LHCN-M2 (cell line): ENCODE measurements at regions not wholly inside any gene's neighbourhood (a gene's known extent, or its start where the extent isn't known, plus 50 kb on each side); places are given as distances from the start of the nearest gene placed in this dataset.

ENCODE experiments used
- DNase-seq: peaks from one replicate; pipeline ENCODE4 v3.0.0-alpha.2; 2012; ENCODE audit warnings: low read depth

DNA sequence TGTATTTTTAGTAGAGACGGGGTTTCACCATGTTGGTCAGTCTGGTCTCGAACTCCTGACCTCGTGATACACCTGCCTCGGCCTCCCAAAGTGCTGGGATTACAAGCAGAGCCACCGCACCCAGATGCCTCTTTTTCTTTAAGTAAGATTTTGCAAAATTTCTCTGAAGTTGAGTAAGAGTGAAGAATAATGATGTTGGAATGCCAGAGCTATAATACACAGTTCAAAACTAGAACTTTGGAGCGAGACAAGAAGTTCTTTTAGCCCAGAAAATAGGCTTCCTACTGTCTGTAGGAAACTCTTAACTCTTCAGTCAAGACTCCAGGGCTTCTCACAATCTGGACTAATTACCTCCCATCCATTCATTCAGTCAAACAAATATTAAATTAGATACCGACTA is 51.4 kb downstream of the MARCHF4 start:
- DNase-seq, result no peak

DNA sequence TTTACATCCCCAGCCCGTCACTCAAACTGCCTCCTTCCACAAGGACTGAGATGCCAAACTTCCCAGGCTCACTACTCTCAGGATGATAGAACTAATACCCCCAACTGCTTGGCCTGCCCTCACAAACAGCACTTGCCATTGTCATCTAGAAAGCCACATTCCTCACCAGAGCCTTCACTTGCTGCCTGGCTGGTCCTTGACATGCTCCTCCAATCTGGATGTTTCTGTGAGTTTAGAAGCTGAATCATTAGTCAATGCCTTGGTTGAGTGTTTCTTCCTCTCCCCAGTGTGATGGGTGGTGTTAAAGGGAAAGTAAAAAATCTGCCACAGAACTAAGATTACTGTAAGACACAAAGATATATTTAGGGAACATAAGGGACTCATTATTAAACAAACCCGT is 52.5 kb downstream of the MARCHF4 start:
- no peak for DNase-seq

DNA sequence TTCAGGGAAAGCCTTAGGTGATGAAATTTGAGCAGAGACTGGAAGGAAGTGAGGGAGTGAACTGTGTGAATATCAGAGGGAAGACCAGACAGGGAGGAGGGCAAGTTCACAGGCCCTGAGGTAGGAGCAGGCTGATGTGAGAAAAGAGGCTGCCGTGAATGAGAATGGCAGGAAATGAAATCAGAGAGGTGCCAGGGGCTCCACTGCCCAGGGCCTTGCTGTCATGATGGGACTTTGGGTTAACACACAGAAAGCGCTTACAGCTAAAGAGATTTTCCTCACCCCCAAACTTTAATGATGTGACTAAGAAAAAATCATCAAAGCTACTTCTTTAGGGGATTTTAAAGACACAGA is 53.8 kb downstream of the MARCHF4 start:
- no peak for DNase-seq

DNA sequence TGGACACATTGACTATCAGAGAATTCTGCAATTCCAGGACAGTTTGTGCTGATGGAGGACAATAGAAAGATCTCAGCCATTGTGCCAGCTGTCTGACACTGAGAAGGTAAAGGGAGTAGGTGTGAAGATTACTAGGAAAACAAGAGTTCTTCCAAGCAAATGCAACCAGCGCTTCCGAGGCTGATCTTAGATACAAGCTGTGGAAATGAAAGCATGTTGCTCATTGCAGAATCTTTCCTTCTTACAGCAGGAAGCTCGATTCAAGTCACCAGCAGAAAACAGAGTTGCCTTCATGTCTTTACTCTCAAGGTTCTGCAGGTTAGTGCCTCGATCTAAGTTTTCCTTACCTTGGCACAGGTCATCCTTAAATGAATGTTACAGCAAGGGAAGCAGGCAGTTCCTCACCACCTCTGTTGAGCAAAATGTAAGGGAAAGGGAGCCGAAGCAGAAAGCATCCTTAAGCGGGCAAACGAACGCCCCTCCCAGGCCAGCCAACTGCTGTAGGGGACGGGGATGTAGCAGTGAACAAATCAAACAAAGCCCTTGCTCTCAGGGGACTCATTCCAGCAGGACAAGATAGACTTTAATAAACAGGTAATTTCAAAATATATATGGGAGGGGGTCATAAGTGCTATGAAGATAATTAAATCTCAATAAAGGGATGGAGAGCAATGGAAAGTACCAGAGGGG is 54.3 kb downstream of the MARCHF4 start:
- DNase-seq, result no peak

DNA sequence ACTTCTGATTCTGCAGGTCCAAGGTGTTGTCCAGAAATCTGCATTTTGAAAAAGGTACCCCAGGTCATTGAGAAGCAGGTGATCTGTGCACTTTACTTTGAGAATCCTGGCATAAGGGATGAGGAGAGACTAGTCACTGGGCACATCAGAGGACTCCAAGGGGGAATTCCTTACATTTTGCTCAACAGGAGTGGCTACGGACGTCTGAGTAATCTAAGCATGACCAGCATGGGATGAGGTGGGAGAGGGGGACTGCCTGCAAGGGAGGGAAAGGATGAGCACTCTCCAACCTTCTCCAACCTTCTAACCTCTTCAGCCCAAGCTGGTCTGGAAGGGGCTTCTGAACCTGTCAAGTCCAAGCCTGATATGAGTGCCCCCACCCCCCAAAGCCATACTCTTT is 55.5 kb downstream of the MARCHF4 start:
- peak; percentile 35 for DNase-seq

DNA sequence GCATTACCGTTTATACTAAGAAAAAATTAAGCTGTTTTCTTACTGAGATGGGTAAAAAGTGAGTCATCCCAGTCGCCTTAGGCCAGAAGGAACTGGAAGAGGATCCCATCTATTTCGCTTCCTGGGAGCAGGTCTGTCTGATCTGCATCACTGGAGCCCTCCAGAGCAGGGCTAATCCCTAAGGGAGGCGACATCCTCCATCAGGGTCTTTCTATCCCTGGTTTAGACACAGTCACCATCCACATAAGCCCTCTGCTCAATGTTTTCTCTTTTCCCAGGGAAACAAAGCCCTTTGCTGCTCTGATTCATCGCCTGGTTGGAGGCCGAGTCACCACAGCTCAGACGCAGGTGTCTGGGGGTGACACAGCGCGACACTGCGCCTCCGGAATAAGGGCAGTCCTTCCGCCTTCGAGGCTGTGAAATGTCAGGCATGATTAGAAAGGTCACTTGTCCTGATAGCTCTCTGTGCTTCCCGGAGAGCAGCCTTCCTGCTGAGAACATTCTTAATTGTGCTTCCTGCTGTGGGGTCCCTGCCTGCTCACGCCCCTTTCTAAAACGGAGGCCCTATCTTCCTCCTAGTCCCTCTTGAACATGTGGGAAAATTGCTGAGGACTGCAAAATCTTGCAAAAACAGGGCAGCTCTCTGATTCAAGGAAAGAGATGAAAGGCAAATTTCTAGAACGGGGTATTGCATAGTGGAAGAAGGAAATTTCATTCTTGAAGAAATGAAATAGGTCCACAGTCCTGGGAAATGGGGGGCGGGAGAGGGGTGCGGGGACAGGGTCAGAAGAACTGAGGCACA is 56.3 kb downstream of the MARCHF4 start:
- peak; percentile 69 for DNase-seq

DNA sequence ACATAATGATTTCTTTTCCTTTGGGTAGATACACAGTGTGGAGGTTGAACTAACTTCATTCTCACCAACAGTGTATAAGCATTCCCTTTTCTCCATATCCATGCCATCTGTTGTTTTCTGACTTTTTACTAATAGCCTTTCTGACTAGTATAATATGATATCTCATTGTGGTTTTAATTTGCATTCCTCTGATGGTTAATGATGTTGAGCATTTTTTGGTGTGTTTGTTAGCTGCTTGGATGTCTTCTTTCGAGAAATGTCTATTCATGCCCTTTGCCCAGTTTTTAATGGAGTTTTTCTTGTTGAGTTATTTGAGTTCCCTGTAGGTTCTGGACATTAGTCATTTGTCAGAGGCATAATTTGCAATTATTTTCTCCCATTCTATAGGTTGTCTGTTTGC is 59.8 kb downstream of the MARCHF4 start:
- peak; percentile 66 for DNase-seq

DNA sequence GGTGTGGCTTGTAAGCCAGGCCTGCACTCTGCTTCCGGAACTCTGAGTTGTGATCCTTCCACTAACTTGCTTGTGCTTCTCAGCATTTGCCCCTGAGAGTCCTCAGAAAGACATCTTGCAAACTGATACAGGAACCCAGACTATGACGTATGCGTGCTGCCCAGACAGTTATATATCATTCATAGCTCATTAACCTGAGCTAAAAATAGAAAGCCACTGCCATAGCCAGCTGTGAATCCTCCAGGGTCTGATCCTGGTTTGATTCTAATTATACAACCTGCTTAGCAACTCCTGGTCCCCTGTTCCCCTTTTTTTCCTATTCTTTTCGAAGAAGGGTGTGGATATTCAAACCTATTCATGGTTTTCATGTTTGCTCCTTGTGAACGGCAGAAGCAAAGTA is 63.7 kb downstream of the MARCHF4 start:
- DNase-seq, result no peak

DNA sequence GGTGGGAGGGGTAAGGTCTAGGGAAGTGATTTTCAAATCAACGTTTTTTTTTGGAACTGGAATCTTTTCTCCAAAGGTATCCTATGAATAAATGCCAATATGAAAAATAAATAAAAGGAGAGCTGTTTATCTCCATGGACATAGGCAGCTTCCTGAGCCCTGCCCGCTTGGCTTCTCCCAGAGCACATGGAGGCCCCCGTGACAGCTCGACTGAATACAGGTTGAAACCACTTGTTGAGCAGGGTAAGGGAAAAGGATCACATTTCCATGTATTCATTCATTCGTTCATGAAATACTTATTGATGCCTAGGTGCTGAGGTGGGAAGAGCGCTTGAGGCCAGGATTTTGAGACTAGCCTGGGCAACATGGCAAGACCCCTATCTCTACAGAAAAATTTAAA is 64.8 kb downstream of the MARCHF4 start:
- DNase-seq, result no peak

DNA sequence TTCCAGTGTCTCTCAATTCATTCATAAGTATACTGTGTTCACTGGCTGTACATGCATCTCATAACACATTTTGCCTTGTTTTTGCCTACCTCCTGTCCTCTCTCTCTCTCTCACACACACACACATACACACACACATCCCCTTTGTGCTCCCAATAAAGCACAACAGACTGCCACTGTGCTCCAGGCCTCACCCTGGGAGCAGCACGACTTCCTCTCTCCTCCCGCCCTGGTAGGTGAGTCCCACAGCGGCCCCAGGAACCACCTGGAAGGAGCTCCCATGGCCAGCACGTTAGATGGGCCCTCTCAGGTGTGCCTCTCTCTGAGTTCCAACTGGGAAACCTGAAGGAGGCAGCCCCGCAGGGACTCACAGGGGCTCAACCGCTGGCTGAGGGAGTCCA is 65.4 kb downstream of the MARCHF4 start:
- DNase-seq, result no peak

DNA sequence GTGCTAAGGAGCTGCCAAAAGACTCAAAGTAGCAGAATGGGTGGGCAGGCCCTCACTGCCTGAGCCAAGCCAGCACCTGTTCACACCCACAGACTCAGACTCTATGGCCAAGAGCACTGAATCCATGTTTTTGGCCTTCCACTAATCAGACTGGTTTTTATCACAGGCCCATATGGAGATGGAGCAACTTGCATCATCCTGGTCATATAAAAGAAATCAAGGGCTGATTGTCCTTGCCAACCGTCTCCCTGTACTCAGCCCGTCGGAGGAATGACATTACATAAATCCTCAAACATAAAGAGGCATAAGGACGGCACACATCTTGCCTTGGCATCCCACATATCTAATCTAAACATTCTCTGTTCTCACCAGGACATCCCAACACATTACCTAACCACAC is 66.7 kb downstream of the MARCHF4 start:
- no peak for DNase-seq

DNA sequence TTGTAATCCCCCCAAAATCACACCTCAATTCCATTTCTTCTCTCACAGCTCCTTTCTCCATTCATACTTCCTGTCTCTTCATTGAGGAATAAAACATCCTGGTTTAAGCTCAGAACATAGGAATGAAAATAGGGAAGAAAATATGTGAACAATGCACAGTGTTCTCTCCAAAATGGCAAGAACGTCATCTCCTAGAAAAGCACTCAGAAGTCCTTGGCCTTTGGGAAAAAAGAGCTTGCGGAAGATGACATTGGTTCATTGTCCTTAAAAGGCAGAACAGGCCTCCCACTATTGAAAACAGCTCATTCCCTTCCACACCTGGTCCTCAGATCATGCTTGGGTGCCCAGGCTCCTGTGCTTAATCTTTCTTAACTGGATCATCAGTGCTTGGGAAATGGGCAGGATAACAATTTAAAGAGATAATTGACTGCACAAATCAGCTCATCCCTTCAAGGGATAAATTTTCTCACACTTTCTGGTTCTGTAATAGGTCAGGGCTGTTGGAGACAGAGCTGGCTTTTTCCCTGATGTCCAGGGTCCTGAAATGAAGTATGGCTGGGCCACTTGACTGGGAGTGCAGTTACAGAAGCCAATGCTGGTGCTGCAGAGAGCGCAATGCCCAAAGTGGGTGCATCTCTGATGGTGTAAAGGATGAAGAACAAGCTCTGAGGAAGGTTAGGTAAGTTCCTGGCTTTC is 69.2 kb downstream of the MARCHF4 start:
- peak; percentile 38 for DNase-seq

DNA sequence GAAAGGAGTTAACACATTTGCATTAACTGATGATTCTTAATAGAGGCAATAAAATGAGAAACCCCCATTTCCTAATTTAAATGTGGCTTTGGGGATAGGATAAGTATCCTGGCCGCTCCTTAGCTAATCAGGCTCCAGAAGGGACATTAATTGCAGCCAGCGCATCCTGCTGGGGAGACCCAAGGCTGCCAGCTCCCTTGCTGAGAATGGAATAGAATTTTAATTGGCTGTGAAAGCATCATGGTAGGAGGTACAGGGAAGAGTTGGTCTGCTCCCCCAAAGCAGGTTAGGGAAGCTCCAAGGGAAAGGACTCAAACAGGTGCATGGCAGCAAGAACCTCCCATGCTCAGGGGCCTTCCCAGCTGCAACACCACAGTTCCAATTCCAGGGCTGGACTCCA is 71.4 kb downstream of the MARCHF4 start:
- DNase-seq, result no peak

DNA sequence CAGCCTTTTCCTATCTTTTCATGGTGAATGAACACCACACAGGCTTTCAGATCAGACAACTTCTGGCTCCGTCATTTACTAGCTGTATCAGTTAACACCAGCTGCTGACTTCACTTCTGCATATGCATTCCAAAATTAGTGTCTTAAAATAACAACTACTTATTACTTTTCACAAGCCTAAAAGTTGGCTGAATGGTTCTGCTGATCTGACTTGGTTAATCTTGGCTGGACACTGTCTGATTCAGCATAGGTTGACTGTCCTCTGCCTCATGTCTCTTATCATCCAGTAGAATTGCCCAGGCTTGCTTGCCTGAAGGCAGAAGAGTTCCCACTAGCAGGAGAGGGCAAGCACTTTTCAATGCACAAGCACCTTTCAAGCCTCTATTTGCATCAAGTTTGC is 72.7 kb downstream of the MARCHF4 start:
- DNase-seq, result peak; percentile 66

DNA sequence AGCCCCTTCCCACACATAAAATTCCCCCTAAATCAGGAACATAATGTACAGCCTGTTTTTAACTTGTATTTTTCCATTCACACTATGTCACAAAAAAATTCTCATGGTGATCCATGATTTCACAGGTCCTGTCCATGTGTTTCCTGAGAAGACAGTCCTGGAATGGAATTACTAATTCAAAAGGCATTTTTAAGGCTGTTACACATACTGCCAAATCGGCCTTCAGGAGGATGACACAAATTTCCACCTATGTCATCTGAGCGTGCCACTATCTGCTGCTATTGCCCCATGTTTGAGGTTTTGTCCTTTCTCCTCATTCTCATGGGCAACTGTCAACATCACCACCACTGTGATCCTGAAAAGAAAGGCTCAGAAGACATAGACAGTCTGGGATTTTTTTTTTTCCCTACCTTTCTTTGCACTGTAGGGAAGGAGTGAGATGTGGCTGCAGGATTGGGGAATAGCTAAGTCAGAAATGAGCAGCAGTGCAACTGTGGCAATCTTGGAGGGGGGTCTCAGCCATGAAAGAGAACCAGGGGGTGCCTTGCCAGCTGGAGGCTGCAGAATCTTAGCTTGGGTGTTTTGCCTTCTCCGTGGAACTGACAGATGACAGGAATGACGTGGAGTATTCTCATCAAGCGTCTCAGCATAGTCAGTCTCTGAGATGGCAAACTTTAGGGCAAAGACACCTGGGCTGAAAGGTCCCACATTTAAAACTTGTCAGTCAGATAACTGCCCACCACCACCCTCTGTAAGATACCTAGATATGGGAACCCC is 73.4 kb downstream of the MARCHF4 start:
- DNase-seq, result peak; percentile 68

DNA sequence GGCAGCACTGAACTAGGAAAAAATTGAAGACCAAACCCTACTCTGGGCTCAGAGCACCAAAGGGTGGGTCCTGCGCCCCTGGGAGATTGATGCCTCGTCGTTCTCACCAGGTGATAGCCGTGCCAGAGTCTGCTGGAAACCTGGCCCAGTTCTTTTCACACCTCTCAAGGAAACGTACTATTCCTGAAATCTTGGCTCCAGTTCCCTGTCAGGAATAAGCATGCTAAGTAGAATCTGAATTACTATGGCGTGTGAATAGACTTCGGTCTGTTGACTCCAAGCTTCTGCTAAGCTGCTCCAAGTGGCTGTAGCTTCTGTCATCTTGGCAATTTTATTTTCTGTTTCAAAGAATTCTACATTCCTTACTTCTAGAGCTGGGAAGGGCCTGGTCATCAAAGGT is 75.4 kb downstream of the MARCHF4 start:
- DNase-seq, result no peak

DNA sequence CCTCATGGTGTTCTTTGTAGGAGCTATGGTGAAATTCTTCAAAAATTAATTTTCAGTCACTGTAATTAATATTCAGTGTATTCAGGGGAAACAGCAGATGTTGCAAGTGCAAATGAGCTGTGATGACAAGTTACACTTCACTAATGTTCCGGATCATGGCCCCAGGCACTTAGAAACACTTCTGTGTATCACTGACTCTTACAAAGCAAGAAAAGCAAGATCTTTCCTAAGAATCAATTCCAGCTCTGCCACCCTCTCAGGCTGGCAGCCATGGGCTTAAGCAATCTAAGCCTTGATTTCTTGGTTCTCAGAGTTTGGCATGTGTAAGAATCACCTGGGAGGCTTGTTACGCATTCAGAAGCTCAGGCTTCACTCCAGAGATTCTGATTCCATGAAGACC is 78.0 kb downstream of the MARCHF4 start:
- DNase-seq, result no peak

DNA sequence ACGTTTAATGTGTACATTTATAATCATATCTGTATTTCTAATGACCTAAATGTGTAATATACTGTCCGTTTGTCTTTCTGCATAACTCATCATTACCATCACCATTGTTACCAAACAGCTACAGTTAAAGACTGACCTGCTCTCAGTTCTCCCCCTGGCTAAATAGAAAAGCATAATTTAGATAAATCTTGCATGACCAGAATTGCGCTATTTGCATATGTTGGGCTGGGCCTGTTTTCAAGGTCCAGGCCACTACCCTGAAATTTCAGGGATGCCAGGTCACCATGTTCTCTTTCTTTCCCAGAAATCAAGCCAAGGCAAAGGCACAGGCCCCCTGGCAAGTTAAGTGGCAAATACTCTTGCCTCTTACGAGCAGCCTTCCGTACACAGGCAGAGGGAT is 78.4 kb downstream of the MARCHF4 start:
- DNase-seq, result no peak

DNA sequence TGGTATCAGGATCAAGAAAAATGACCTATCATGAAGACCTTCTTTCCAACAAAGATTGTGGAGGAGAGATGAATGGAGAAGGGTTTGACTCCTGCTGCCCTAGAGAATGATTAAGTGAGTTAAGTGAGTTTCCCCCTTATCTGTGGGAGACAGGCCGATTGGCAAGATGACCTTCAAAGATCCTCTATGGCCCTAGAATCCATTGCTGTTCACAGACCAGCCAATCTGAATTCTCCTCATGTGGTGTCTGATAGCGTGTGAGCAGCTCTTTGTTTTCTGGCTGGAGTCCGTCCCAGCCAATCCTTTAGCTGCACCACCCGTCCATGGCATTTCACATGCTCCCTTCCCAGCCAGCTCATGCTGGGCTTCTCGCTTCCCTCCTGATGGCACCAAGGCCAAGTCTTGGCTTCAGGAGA is 79.4 kb downstream of the MARCHF4 start:
- DNase-seq, result no peak

DNA sequence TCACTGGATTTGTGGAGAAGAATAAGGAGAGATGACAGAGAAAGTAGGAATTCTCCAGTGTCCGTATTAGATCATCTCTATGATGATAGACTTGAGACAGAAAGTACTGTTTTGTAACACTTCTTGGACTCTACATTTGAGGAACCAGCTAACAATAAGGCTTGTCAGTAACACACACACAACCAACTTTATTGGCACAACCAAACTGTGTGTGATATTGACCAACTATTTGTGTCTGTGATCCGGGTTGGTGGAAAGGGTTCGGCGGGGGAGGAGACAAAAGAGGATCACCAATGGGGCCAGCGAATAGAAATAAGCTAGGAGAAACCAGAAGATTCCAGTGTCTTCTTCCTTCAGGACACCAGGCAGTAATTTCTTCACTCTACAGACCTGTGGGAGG is 79.8 kb downstream of the MARCHF4 start:
- no peak for DNase-seq

DNA sequence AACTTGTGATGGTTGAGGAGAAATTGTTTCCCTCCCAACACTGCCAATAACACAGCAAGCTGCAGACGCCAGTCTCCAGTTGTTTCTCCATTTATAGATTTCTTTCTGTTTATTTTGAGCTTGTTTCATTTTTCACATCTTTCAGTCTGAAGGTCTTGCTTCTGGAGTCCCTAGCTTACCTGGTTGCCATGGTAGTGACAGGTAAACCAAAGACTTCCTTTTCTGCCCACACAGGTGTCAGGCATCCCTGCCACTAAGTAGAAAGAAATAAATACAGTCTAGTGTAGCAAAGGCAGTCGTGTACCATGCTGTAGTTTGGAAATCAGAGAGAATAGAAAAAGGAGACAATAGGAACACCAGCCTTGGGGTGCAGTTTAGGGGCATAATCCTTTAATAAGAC is 82.8 kb downstream of the MARCHF4 start:
- no peak for DNase-seq

DNA sequence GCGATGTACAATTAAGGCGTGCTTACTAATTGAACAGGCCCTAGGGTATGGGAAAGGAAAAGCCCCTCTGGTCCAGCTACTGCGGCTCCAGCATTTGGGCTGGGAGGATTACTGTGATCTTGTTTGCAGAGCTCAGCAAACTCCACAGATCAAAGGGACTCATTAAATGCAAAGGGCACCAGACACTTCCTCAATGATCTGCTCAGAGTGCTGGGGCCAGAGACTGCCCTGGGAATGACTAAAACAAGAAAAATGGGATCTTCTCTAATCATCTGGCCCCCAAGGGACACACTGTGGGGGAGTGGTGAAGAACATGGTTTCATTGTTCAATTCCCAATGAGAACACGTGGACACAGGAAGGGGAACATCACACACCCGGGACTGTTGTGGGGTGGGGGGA is 85.0 kb downstream of the MARCHF4 start:
- DNase-seq, result peak; percentile 62
